ENCODE measurements at regions not wholly inside any gene's neighbourhood (a gene's known extent, or its start where the extent isn't known, plus 50 kb on each side); places are given as distances from the start of the nearest gene placed in this dataset.
"Not testable (repeated sequence)": the region's sequence is repeated elsewhere in the genome, so short reads cannot be mapped to it uniquely, and the experiment has no call there.

DNA sequence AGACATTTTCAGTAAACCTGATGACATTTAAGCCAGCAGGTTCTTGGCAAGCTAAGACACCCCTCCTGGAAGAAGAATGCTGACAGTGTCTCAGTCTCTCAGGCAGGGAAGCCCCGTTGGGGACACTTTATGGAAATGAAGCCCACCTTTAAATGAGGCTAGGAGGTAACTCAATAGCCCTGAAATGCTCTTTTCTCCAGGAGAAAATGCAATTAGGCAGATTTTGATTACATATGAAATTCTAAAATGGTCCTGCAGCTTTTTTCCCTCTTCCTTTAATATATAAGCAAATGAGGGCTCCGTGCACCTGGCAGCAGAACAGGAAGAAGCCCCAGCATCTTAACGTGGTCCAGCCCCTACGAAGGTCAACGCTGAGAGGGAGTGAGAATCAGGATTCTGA lies 65.8 kb upstream of the CHST15 start:
- DNase-seq: no peak

DNA sequence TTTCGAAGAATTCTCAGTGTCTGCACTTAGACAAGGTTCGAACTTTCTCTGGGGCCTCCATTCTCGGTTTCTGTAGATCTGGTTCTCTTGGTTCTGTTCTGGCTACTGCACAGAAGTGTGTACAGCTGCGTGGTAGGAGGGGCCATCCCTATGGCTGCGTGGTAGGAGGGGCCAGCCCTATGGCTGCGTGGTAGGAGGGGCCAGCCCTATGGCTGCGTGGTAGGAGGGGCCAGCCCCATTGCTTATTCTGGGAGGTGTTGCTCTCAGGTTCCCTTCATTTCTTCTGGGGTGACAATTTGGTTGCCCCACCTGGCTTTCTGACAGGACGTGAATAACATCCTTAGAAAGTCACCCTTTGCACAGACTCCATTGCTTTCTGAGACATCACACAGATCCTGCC lies 65.2 kb upstream of the CHST15 start:
- DNase-seq: no peak

DNA sequence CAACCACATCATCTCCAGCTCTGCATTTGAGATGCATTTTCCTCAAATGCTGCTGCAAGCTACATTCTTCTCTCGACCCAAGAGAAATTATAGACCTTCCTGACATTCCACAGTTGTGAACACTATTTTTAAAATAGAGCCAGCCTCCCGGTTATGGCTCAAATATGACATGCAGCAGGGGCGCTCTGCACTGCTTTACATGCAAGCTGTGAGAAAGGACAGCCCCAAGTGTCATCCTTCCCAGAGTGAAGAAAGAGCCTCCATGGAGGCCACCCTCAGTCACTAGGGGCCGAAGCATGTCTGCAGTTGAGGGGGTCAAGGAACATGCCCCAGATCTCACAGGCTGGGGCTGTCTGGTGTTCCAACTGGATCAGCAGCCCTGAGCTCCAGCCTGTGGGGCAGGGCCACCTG lies 63.9 kb upstream of the CHST15 start:
- no peak for DNase-seq

DNA sequence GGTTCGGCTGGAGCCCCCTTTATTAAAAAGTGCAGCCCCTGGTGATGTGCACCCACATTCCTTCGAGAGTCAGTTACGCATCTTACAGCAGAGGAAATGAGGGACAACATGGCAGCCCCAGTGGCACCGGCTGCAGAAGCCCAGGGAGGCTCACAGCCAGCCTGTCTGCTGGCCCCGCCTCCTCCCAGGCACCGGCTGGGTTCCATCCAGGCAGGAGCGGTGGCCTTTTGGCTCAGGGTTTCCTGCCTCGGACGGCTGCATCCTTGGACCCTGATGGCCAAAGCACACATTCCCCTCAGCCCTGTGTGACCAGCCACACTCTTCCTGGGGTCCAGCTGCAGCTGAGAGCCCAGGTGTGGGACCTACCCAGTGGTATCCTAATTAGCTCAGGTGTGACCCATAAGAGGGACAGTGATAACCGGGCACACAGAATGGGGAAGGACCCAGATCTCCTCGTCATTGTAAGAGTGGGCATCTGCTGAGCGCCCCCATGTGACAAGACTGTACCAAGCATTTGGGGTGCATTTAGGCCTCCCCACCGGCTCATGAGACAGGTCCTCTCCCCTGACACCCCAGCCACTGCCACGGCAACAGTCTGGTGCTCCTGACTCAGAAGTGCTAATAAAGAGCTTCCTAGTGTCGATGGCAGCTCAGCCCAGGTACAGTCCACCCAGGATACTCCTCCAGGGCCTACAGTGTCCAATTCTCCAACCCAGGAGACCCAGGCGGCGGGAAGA lies 63.3 kb upstream of the CHST15 start:
- DNase-seq: no peak

DNA sequence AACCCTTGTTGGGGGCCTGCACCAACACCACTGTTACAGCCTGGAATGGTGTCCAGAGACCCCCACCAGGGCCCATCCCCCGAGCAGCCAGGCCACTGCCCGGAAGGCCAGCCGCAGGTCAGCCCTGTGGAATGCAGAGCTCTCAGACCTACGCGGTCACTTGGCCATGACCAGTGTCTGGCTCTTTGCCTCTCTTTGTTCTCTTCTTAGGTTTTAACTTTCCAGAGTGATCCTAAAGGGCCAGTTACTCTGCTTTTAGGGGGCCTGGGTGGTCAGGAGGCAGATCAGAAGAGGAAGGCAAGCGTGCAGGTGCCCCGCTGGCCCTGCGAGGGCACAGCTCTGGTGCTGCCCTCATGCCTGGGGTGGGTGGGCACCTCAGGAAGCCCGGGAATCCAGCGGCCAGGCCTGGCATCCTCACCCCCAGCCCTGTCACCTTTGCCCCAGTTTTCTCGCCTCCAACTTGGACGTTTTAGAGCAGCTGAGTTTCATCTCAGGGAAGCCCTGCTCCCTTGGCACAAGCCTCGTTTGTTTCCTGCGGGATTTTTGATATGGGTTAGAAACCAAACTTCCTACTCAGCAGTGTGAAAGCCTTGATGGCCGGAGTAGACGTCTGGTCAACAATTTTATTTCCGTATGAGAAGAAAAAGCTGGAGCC lies 62.5 kb upstream of the CHST15 start:
- no peak for DNase-seq

DNA sequence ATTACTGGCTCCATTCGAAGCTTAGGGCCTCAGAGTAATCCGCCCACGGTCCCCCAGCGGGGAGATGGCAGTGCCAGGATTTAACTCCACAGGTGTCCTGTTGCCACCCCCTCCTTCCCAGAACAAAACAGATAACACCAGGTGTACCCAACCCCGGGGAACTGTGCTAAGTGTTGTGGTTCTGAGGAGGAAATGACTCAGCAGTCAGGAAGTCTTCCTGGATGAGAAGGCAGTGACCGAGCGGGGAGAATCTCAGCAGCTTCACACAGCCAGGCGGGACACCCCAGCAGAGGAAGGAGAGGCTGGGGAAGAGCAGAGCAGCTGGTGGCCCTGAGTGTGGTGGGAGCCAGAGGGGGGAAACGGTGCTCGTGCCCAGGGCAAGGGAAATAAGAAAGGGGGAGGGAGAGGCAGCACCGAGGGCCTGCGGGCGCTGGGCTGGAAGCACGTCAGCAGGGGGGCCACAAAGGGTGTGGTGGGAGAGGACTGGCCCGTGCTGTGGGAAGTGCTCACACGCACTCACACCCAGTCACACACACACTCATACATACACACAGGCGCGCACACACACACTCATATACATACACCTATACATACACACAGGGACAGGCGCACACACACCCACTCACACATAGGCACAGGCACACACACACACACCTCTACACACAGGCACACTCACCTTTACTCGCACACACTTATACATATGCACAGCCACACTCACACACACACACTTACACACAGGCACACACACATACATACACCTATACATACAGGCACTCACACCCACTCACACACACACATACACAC lies 59.8 kb upstream of the CHST15 start:
- DNase-seq: peak in 3 of 6 experiments; percentile 4 to 19 (median 9)

DNA sequence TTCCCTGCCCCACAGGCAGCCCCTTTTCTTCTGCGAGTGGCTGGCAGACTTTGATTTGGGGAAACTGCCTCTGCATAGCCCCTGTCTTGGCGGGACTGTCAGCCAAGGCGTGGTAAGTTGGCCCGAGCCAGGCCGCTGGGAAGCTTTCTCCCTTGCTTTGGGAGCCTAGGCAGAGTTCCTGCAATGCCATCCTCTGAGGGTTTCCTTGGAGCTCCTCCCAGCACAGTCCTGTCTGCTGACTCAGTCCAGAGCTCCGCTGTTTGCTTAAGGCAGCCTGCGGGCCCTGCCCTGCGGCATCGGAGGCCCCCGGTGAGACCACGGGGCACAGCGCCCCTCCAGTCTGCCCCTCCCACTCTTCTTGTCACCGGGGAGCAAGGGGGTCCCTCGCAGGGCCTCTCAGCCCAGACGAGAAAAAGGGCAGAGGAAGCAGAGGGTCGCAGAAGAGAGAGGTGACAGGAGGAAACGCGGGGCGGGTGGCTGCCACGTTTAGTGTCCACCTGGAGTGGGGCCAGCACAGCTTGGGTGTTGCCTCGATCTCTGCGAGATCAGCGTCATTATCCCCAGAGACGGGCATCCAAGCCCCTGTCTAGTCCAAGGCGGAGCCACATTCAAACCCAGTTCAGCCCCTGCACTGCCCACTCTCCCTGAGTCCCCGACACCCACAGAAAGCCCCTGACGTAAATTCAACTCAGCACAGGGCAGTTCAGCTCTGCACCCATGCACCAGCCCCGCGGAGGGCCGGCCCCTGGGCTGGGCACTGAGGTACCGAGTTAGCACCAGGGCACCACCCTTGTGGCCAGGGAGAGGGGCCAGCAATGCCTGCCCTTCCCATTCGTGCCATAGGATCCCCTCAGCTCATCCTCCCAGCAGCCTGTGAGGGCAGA lies 59.0 kb upstream of the CHST15 start:
- no peak for DNase-seq

DNA sequence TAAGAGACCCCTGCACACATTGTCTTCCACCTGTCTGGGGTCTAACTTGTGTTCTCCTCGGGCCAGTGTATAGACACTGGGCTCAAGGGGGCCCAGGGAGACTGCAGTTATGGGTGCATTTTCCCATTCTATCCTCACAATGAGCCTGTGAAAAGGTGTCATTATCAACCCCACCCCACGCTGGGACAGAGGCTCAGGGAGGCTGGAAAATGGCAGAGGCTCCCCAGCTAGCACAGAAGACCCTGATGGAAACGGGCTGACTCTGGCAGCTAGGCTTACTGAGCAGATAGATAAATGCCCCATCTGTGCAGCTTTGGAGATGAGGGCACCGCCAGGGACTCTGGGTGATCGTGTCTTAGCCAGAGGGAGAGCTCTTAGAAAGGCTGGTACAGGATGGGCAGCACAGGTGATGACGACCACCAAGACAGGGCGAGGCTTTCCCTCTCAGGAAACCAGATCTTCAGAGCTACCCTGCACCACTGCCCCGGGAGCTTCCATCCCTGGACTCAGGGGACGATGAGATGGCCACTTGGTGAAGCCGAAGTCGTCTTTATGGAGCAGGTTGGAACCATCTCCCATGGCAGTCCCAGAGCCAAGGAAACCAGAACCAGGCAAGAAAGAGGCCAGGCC lies 58.2 kb upstream of the CHST15 start:
- no peak for DNase-seq

DNA sequence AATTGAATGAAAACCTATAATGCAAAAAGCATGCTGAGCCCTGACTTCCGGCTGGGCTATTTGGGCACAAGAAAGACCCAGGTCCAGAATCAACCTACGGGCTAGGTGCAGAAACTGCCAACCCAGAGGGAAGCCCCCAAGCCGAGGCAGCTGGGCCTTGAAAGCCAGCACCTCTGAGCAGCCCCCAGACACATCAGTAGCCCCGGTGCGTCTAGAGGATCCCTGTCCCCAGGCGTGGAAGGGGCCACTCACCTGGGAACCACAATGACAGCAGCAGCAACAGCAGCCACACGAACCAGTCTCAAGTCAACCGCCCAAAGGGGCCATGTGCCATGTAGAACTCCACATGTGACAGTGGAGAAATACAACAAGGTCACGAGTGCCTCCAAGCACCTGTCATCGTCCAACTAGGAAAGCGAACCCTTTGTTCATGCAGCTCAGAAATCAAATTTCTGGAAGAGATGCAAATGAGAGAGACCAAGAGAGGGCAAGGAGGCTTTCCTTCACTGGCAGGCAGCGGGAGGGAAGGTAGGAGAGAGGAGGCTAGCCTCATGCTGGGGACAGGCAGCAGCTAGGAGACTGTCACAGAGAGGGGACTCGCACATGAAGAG lies 57.5 kb upstream of the CHST15 start:
- no peak for DNase-seq

DNA sequence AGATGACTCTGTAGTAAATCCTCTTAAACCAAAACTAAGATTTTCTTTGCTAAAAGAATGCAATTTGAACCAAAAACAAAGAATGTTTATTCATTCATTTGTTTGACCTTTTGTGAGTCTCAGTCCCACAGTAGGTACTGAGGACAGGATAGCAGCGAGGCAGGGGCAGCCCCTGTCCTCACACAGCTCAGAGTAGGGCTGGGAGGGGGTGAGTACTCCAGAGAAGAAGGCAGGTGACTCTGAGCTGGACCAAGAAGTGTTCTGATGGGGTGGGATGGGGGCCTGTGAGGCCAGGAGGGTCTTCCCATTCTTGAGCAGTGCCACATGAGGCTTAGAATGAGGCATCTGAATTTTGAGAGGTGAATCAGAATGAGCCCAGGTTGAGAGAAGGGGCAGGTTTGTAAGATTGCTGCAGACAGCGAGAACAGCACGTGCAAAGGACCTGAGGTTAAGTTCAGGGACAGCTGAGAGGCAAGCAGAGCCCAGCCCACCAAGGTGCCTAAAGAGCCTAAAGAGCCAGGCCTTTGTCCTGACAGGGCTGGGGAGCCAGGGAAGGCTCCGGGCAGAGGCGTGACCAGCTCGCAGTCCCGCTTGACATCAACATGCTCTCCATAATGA lies 56.9 kb upstream of the CHST15 start:
- no peak for DNase-seq

DNA sequence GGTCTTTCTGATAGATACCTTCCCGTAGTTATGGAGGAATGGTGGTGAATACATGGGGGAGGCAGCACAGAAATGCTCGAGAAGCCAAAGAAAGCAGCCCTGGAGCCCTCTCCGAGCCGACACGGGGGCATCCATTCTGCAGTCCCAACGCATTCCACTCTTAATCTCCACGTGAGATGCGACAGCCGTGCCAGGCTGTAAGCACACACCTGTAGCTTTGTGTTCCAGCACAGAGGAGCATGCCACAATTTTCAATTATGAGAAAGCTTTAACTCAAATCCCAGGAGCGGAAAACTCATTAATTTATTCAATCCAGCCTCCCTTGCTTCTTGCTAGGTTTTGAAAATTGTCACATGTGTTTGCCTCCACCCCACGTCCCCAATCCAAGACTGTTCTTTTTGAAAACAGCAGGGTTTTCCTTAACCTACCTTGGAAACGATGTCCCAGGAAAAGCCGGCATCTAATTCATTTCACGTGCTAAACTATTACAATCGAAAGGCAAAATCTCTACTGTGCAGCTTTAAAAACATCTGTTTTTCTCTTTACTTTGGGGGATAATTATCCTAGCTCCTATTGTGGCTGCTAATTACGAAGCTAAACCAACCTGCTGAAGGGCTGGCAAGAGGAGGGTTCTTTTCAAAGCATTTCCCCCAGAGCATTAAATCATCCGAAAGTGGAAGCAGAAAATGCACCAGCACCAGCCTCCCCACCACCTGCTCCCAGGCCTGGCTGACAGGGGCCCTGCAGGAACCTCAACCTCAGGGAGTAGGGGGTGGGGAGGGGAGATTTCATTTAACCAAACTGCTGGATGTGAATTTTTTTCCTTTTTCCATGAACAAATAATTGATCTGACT lies 56.0 kb upstream of the CHST15 start:
- DNase-seq: no peak

DNA sequence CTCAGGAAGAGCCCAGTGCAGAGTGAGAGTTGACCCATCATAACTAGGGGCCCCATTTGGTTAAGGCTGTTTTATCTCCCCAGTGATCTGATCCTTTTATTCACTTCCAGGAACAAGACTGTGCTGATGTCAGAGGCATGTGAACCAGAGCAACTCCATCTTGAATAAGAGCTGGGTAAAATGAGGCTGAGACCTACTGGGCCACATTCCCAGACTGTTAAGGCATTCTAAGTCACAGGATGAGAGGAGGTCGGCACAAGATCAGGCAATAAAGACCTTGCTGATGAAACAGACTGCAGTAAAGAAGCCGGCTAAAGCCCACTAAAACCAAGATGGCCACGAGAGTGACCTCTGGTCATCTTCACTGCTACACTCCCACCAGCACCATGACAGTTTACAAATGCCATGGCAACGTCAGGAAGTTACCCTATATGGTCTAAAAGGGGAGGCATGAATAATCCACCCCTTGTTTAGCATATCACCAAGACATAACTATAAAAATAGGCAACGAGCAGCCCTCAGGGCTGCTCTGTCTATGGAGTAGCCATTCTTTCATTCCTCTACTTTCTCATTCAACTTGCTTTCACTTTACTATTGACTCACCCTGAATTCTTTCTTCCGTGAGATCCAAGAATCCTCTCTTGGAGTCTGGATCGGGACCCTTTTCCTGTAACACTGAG lies 55.3 kb upstream of the CHST15 start:
- DNase-seq: not testable (repeated sequence)

DNA sequence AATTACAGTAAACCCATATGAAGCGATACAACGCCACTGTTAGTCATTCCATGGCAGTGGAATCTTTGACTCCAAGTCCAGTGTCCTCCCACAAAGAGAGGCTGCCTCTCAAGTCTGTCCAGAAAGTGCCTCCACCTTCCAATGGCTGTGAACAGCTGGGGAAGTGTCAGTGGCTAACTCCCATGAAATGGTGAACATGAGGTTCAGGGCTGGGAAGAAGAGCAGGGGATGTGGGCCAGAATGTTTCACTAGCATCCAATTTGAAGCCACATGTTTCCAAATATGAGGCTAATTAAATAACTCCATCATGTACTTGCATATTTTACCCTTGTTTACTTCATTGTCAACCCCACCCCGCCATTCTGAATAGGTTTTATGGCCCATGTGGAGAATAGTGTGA lies 53.1 kb upstream of the CHST15 start:
- DNase-seq: no peak

DNA sequence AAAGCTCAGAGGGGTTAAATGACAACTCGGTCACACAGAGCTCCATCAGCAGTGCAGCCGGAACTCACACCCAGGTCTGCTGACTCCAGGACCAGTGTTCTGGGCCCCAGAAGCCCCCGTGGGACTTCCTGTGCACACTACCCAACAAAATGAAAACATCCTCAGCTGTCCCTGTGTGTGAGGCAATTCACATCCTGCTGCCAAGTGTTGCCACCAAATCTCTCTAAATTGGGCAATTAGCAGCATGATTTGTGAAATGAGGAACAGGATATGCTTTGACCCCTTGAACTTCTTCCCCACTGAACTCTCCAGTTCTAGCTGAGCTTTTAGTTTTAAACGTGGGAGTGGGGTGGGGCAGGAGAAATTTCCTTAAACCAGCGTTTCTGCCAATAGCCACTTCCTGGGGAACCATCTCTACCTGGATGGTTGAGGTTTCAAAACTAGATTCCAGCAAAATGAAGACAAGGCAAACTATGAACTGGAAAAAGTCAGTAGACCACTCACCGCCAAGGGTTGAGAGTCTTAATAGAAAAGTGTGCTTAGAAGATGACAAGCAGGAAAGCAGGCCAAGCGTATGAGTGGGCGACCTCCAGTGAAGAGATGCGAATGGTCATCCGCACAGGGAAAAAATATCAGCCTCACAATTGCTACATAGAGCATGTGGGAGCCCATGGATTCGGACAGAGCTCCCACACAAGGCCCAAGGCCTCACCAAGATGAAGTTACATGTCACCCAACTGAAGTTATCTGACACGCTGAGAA lies 51.9 kb upstream of the CHST15 start:
- DNase-seq: no peak

DNA sequence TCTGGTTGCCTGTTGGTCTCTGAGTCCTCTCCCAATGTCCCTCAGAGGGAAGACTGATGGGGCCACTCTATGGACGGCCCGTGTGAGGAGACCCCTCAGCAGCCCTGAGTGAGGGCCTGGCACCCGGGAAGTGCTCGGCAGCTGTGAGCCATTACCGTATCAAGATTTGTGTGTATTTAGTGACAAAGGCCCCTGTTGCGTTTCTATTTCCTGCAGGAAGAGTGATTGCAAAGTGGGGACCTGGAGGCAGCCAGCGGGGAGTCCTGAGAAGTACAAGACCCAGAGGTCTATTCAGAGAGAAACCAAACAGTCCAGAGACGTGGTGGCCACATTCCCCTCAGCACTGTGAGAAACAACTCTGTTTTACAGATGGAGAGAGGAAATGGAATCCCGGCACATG lies 51.1 kb upstream of the CHST15 start:
- no peak for DNase-seq

DNA sequence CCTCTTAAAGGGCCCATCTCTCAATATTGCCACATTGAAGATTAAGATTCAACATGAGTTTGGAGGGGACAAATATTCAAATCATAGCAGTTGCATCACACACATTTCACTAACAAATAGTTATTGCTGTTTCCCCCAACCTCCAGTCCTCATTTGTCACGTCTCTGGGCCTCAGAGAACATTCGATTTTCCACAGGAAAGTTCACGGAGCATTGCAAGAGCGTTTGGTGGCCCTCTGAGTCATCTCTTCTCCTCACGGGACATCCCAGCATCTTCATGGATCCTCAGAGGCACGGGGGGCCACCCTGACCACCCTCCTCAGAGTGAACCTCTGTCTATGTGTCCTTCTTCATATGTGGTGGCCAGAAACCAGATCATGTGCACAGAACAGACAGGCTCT lies 50.3 kb upstream of the CHST15 start:
- no peak for DNase-seq
